HG03097 (cell line): ENCODE measurements at regions not wholly inside any gene's neighbourhood (a gene's known extent, or its start where the extent isn't known, plus 50 kb on each side); places are given as distances from the start of the nearest gene placed in this dataset.
A peak's percentile ranks its signal among the peaks of the same experiment; 100 is the strongest.

Experiments
- ATAC-seq: cut with Tn5 transposase; IDR thresholded peaks from one replicate; pipeline ENCODE4 v1.9.1; 2021; ENCODE audit not compliant: unreplicated experiment, low FRiP score

- no peak for ATAC-seq
These were observed 374.9 kb downstream of the GJA1 start for GRCh38 chr6:121810158-121811032.

GRCh38 chr6:121811106-121811505, 375.7 kb downstream of the GJA1 start:
- no peak for ATAC-seq

- ATAC-seq, result no peak
These were observed 380.9 kb downstream of the GJA1 start for GRCh38 chr6:121816361-121816760.

- no peak for ATAC-seq
These were observed 381.6 kb downstream of the GJA1 start for GRCh38 chr6:121816906-121817540.

GRCh38 chr6:121823437-121823851, 388.0 kb downstream of the GJA1 start:
- no peak for ATAC-seq

- ATAC-seq, result no peak
These were observed 390.8 kb downstream of the GJA1 start for GRCh38 chr6:121826156-121826810.

- ATAC-seq, result no peak
These were observed 392.9 kb downstream of the GJA1 start for GRCh38 chr6:121828146-121828886.

- ATAC-seq, result no peak
These were observed 395.3 kb downstream of the GJA1 start for GRCh38 chr6:121830736-121831135.

- no peak for ATAC-seq
These were observed 400.2 kb downstream of the GJA1 start for GRCh38 chr6:121835662-121836061.

GRCh38 chr6:121837545-121838229, 402.2 kb downstream of the GJA1 start:
- ATAC-seq, result no peak

GRCh38 chr6:121838842-121839241, 403.4 kb downstream of the GJA1 start:
- no peak for ATAC-seq

- ATAC-seq, result no peak
These were observed 404.4 kb downstream of the GJA1 start for GRCh38 chr6:121839896-121840295.

GRCh38 chr6:121844898-121845297, 409.5 kb downstream of the GJA1 start:
- ATAC-seq, result no peak

- ATAC-seq, result no peak
These were observed 412.5 kb downstream of the GJA1 start for GRCh38 chr6:121847806-121848522.

- ATAC-seq, result no peak
These were observed 413.2 kb downstream of the GJA1 start for GRCh38 chr6:121848523-121849255.

GRCh38 chr6:121849477-121849876, 414.0 kb downstream of the GJA1 start:
- peak; percentile 94 for ATAC-seq

- no peak for ATAC-seq
These were observed 415.6 kb downstream of the GJA1 start for GRCh38 chr6:121851056-121851455.

GRCh38 chr6:121853686-121854085, 418.2 kb downstream of the GJA1 start:
- ATAC-seq, result no peak

GRCh38 chr6:121855521-121855920, 420.1 kb downstream of the GJA1 start:
- no peak for ATAC-seq
